ENCODE measurements at regions not wholly inside any gene's neighbourhood (a gene's known extent, or its start where the extent isn't known, plus 50 kb on each side); places are given as distances from the start of the nearest gene placed in this dataset.

DNA sequence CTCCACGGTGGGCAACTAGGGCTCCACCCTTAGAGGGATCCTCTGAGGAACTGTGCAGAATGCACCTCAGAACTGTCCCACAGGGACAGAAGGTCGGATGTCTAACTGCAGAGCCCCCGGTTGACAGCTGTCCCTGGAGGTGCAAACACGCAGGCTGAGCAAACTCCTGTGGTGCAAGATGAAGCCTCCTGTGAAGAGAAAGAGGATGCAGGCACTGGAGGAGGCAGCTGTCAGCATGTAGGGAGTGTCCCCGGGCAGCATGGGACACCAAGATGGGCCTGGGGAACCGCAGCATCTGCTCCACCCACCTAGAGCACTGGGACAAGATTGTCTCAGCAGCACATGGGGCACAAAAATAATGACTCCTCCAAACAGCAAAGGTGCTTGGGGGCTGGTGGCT lies 258.9 kb downstream of the ABHD5 start:
- TF ChIP-seq, protein P1, sequence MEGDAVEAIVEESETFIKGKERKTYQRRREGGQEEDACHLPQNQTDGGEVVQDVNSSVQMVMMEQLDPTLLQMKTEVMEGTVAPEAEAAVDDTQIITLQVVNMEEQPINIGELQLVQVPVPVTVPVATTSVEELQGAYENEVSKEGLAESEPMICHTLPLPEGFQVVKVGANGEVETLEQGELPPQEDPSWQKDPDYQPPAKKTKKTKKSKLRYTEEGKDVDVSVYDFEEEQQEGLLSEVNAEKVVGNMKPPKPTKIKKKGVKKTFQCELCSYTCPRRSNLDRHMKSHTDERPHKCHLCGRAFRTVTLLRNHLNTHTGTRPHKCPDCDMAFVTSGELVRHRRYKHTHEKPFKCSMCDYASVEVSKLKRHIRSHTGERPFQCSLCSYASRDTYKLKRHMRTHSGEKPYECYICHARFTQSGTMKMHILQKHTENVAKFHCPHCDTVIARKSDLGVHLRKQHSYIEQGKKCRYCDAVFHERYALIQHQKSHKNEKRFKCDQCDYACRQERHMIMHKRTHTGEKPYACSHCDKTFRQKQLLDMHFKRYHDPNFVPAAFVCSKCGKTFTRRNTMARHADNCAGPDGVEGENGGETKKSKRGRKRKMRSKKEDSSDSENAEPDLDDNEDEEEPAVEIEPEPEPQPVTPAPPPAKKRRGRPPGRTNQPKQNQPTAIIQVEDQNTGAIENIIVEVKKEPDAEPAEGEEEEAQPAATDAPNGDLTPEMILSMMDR (conservative IDR thresholded peaks at IDR 0.05 in 1 of 2, IDR thresholded peaks at IDR 0.05 in 1 of 2; ENCODE audit: extremely low read depth in 1 of 2, insufficient read depth in 1 of 2, low read depth in 1 of 2, low read length in 2 of 2) = no peak
- TF ChIP-seq EZH2 (IDR thresholded peaks at IDR 0.05; ENCODE audit: borderline replicate concordance, low read length) = no peak

Measured in mammary epithelial cell (primary cell).